Right ventricle myocardium superior (tissue), 1 donor: ENCODE measurements at regions not wholly inside any gene's neighbourhood (a gene's known extent, or its start where the extent isn't known, plus 50 kb on each side); places are given as distances from the start of the nearest gene placed in this dataset.
"Not testable (repeated sequence)": the region's sequence is repeated elsewhere in the genome, so short reads cannot be mapped to it uniquely, and the experiment has no call there.

Source experiments
- ATAC-seq: fragments of 200-7000 bp; cut with Tn5 transposase; one replicate; pipeline ENCODE4 v1.9.1; 2020; ENCODE audit warnings: mild to moderate bottlenecking; ENCODE audit not compliant: poor library complexity
- DNase-seq: peaks from one replicate; pipeline ENCODE4 v3.0.0-alpha.2; 2020
- intact Hi-C: fragments of 100-400 bp; cut with DNase I; formaldehyde crosslinking; loops from one replicate; pipeline ENCODE4 v1.11.2; 2022
- donor health status: DM: no; HTN: yes; CAD: no; lungs with severe emphysema.

GRCh38 chr5:68122439-68123328, 92.9 kb upstream of the PIK3R1 start:
- DNase-seq (no peak), ATAC-seq (peak; percentile 26)
- intact Hi-C loops = no loop called here

DNA sequence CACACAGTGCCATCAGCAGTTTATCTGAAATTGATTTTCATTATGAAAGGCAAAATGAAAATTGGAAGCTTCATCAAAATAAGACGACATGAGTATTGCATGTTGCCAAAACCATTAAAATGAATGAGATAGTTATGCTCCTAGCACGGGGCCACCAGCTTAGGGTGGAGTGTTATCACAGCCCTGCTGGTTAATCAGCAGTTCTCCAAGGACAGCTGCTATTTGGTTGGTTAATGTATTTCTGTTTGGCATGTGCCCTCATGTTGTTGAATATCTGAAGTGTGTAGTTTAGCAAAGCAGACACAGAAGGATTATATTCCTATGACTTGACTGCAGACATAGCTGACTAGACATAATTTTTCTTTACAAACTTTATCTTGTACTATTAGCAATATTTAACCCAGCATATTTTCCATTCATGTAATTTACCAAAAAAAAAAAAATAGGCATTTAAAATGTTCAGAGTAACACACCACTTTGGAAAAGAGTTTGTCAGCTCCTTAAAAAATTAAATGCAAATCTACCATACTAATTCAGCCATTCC, 98.6 kb upstream of the PIK3R1 start:
- ATAC-seq (peak; percentile 36), DNase-seq (no peak)
- intact Hi-C loops = no loop called here

GRCh38 chr5:68116408-68116807, 99.1 kb upstream of the PIK3R1 start:
- DNase-seq = no peak
- intact Hi-C loops = no loop called here
- ATAC-seq = no peak

- ATAC-seq (no peak), DNase-seq (no peak)
- intact Hi-C loops = no loop called here
Measured at GRCh38 chr5:68115584-68115983, 100.0 kb upstream of the PIK3R1 start.

DNA sequence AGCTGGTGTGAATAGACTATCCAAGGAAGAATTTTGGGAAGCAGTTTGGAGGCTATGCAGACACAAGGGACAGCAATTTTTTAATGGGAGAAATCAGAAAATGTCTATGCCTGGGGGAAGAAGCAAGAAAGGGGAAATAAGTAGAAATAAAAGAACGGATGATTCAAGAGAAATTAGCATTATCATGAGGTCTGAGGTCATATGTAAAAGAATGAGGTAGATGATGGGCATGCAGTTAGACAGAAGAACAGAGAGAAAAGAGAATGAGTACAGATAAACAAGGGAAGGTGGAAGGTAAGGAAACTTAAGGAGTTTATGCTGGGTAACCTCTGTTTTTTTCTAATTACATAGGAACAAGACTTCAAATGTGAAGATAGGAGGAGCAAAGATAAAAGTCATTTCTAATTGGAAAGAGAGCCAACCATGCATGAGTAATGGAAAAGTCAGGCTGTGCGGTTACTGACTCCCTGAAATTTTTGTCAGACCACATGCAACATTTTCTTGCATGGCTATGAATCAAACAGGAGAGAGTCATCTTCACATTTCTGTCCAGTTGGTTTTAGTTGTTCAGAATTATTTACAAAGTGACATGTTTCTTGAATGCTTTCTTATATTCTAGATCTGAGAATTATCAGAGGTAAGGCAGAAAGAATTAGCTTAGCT, 101.0 kb upstream of the PIK3R1 start:
- intact Hi-C loops = no loop called here
- ATAC-seq (no peak), DNase-seq (no peak)

- ATAC-seq = no peak
- DNase-seq = no peak
- intact Hi-C loops = no loop called here
Measured at GRCh38 chr5:68112658-68113057, 102.9 kb upstream of the PIK3R1 start.

- intact Hi-C loops = no loop called here
- DNase-seq = no peak
- no peak for ATAC-seq
Measured at GRCh38 chr5:68110894-68111293, 104.7 kb upstream of the PIK3R1 start.

DNA sequence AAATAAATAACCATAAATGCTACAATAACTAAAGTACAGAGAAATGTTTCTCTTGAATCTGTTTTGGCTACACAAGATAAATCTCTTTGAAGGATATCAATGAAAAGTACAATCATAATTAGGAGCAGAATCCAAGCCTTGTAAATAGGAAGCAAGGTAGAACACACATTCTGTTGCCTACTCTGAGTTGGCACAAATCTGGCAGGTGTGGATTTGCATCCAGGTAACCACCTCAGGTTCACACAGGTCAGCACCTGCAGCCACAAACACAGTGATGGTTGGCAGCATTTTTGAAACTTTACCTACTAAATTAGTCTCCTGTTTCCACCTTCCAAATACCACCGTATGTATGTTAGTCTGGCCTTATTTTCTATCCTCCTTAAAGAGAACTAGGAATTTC, 105.3 kb upstream of the PIK3R1 start:
- ATAC-seq (no peak), DNase-seq (no peak)
- intact Hi-C loops = no loop called here

- ATAC-seq, intact Hi-C loops, DNase-seq: not testable (repeated sequence)
Measured at GRCh38 chr5:68104217-68104616, 111.3 kb upstream of the PIK3R1 start.

- intact Hi-C loops, DNase-seq, ATAC-seq: not testable (repeated sequence)
Measured at GRCh38 chr5:68103297-68103696, 112.3 kb upstream of the PIK3R1 start.

- DNase-seq (no peak), ATAC-seq (no peak)
- intact Hi-C loops = no loop called here
Measured at GRCh38 chr5:68099327-68099726, 116.2 kb upstream of the PIK3R1 start.

DNA sequence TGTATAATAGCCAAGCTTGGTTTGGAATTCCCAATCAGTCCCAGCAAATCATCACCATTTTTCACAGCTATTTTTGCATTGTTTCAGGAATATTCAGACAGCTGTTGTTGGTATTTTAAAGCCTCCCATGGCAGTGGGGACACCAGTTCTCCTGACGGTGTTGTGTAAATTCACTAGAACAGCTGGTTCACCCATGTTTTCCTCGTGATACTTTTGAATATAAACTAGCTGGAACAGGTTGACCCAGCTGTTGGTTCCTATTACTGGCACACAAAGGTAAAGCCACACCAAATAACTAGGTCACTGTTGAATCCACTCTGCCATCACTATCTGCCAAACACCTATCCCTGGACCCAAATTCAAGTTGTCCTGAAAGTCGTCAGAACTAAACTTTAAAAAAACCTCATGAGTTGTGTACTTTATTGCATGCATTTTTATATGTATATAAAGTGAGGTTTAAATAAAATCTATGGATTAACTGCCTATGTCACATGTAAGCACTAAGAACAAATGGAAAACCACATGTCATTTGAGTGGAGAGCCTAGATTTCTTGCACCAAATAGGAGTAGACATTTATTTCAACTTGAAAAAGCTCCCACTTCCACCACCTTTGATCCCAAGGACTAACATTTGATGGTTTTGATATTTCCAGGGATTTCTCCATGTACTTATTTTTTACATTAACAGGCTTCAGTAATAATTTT, 121.9 kb upstream of the PIK3R1 start:
- ATAC-seq = no peak
- no peak for DNase-seq
- intact Hi-C loops = no loop called here

- intact Hi-C loops = no loop called here
- DNase-seq = no peak
- peak; percentile 34 for ATAC-seq
Measured at GRCh38 chr5:68088302-68088701, 127.3 kb upstream of the PIK3R1 start.

GRCh38 chr5:68087866-68088265, 127.7 kb upstream of the PIK3R1 start:
- intact Hi-C loops = no loop called here
- no peak for DNase-seq
- peak; percentile 72 for ATAC-seq

DNA sequence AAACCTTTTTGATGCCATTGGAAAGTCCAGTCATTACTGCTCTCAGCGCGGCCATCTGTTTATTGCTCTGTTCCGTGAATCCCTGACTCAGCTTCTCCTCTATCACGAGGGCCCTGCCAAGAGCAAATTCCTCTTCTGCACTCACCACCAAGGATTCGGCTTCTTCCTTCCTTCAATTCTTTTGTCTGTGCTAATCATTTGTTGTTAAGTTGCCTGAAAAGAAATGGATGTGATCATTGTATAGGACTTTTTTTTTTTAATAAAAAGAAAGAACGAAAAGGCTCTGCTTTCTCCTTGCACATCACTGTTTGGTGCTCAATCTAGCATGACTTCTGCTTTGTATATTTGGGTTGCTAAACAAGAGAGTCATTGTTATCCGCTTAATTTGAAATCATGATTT, 128.7 kb upstream of the PIK3R1 start:
- DNase-seq (peak; percentile 46), ATAC-seq (peak; percentile 77)
- intact Hi-C loops = no loop called here

GRCh38 chr5:68086439-68086838, 129.1 kb upstream of the PIK3R1 start:
- intact Hi-C loops = no loop called here
- no peak for DNase-seq
- peak; percentile 30 for ATAC-seq

- DNase-seq (no peak), ATAC-seq (no peak)
- intact Hi-C loops = no loop called here
Measured at GRCh38 chr5:68084396-68084795, 131.2 kb upstream of the PIK3R1 start.

DNA sequence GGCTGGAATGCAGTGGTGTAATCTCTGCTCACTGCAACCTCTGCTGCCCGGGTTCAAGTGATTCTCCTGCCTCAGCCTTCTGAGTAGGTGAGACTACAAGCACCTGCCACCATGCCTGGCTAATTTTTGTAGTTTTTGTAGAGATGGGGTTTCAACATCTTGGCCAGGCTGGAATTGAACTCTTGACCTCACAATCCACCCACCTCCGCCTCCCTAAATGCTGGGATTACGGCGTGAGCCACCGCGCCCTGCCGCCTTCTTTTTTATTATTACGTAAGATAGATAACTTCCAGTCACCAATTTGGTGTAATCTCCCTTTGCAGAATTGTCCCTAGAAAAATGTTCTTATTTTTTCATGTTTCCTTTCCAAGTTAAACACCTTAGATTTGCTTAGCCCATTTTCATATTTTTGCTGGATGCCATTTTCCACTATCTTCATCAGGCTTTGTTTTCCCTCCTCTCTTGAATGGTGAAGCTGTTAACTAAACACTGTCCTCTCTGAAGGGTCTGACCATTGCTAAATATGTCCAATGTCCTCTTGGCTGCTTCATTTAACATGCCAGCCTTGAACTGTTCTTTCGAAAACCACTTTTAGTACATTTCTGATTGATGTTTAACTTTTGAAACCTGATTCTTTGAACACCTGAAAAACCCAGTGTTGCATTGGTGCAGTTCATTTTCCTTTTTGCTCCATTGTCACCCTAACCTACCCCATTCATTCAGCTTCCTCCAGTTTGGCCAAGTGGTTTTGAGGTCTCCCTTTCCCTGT, 135.1 kb upstream of the PIK3R1 start:
- DNase-seq = no peak
- intact Hi-C loops = no loop called here
- no peak for ATAC-seq
